Islet precursor cell (in vitro differentiated cells): ENCODE measurements at regions not wholly inside any gene's neighbourhood (a gene's known extent, or its start where the extent isn't known, plus 50 kb on each side); places are given as distances from the start of the nearest gene placed in this dataset.
"Not testable (repeated sequence)": the region's sequence is repeated elsewhere in the genome, so short reads cannot be mapped to it uniquely, and the experiment has no call there.

Source experiments
- DNase-seq: peaks from one replicate; pipeline ENCODE4 v3.0.0-alpha.2; 2018

- no peak for DNase-seq
These were observed 483.1 kb upstream of the PIK3R1 start for GRCh38 chr5:67732471-67732870.

- DNase-seq = no peak
These were observed 483.7 kb upstream of the PIK3R1 start for GRCh38 chr5:67731886-67732285.

GRCh38 chr5:67730917-67731474 is 484.6 kb upstream of the PIK3R1 start:
- DNase-seq = no peak

- DNase-seq = no peak
These were observed 487.1 kb upstream of the PIK3R1 start for GRCh38 chr5:67728326-67728890.

- no peak for DNase-seq
These were observed 490.0 kb upstream of the PIK3R1 start for GRCh38 chr5:67725604-67726003.

GRCh38 chr5:67724412-67725135 is 491.0 kb upstream of the PIK3R1 start:
- no peak for DNase-seq

- no peak for DNase-seq
These were observed 491.7 kb upstream of the PIK3R1 start for GRCh38 chr5:67723873-67724272.

GRCh38 chr5:67722582-67722981 is 493.0 kb upstream of the PIK3R1 start:
- DNase-seq = not testable (repeated sequence)

GRCh38 chr5:67720162-67720772 is 495.3 kb upstream of the PIK3R1 start:
- DNase-seq = no peak

GRCh38 chr5:67702008-67702407 is 505.4 kb upstream of the CD180 start:
- no peak for DNase-seq

GRCh38 chr5:67699560-67699959 is 503.0 kb upstream of the CD180 start:
- no peak for DNase-seq

GRCh38 chr5:67696446-67696845 is 499.8 kb upstream of the CD180 start:
- DNase-seq = no peak

- no peak for DNase-seq
These were observed 498.8 kb upstream of the CD180 start for GRCh38 chr5:67695369-67695768.

GRCh38 chr5:67694810-67695191 is 498.2 kb upstream of the CD180 start:
- DNase-seq = no peak

GRCh38 chr5:67693956-67694809 is 497.6 kb upstream of the CD180 start:
- peak; percentile 57 for DNase-seq

- DNase-seq = no peak
These were observed 490.1 kb upstream of the CD180 start for GRCh38 chr5:67686746-67687145.

GRCh38 chr5:67681703-67682102 is 485.1 kb upstream of the CD180 start:
- DNase-seq = no peak

- no peak for DNase-seq
These were observed 483.5 kb upstream of the CD180 start for GRCh38 chr5:67680099-67680498.

- DNase-seq = no peak
These were observed 482.7 kb upstream of the CD180 start for GRCh38 chr5:67679184-67679841.

- DNase-seq = no peak
These were observed 482.0 kb upstream of the CD180 start for GRCh38 chr5:67678594-67678993.

- DNase-seq = no peak
These were observed 480.9 kb upstream of the CD180 start for GRCh38 chr5:67677422-67677970.

- DNase-seq = no peak
These were observed 480.3 kb upstream of the CD180 start for GRCh38 chr5:67676863-67677262.
